GM21529 (cell line): ENCODE measurements at regions not wholly inside any gene's neighbourhood (a gene's known extent, or its start where the extent isn't known, plus 50 kb on each side); places are given as distances from the start of the nearest gene placed in this dataset.

ENCODE experiments used
- ATAC-seq: cut with Tn5 transposase; IDR thresholded peaks from one replicate; pipeline ENCODE4 v1.9.1; 2021; ENCODE audit not compliant: unreplicated experiment

DNA sequence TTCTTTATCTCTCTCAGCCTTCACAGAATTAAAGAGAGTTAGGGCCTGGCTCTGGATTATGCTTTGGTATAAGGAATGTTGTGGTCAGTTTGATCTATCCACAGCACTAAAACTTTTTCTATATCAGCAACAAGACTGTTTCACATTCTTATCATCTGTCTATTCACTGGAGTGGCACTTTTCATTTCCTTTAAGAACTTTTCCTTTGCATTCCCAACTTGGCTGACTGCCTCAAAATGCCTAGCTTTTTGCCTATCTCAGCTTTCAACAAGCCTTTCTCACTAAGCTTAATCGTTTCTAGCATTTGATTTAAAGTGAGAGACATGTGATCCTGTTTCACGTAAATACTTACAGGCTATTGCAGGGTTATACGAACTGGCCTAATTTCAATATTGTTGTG is 471.8 kb downstream of the GBE1 start:
- ATAC-seq = no peak

GRCh38 chr3:81279481-81280379 is 481.7 kb downstream of the GBE1 start:
- no peak for ATAC-seq

- no peak for ATAC-seq
These were observed 483.6 kb downstream of the GBE1 start for GRCh38 chr3:81277853-81278252.

- no peak for ATAC-seq
These were observed 486.8 kb downstream of the GBE1 start for GRCh38 chr3:81274671-81275070.

- peak; percentile 91 for ATAC-seq
These were observed 490.7 kb downstream of the GBE1 start for GRCh38 chr3:81270603-81271379.

GRCh38 chr3:81268526-81268925 is 492.9 kb downstream of the GBE1 start:
- no peak for ATAC-seq

GRCh38 chr3:81261996-81262395 is 499.4 kb downstream of the GBE1 start:
- no peak for ATAC-seq

- no peak for ATAC-seq
These were observed 506.0 kb downstream of the GBE1 start for GRCh38 chr3:81255463-81255862.

DNA sequence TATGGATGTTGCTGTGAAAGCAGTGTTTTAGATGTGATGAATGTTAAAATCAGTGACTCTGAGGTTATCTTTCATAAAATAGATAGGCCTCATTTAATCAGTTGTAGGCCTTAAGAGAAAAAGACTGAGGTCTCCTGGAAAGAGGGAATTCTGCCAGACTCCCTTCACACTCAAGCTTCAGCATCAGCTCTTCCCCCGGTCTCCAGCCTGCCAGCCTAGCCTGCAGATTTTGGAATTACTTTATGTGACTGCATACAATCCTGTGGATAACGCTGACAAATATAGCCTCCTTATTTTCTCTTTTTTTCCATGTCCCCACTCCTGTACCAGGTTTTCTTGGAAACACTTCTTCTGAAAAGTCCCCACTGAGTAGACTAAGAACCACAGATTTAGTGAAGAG is 510.3 kb downstream of the GBE1 start:
- no peak for ATAC-seq

DNA sequence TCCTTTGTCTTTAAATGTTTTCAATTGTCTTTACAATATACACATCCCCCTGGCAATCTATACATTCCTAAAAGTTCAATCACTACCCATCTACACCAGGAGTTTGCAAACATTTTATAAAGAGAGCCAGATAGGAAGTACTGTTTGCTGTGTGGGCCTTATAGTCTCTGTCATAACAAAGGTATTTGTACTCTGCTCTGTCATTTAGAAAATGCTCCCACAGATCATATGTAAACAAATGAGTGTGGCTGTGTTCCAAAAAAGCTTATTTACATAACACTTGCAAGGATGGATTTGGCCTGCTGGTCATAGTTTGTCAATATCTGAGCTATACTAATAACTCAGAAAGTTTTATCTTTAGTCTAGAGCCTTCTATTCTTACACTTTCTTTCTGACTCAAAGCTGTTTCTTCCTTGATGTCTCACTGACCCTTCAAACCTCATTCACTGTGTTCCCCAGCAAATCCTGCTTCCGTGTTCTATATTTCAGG is 511.9 kb downstream of the GBE1 start:
- ATAC-seq = peak; percentile 71

GRCh38 chr3:81245501-81245900 is 515.9 kb downstream of the GBE1 start:
- no peak for ATAC-seq

- no peak for ATAC-seq
These were observed 516.4 kb downstream of the GBE1 start for GRCh38 chr3:81245043-81245442.

DNA sequence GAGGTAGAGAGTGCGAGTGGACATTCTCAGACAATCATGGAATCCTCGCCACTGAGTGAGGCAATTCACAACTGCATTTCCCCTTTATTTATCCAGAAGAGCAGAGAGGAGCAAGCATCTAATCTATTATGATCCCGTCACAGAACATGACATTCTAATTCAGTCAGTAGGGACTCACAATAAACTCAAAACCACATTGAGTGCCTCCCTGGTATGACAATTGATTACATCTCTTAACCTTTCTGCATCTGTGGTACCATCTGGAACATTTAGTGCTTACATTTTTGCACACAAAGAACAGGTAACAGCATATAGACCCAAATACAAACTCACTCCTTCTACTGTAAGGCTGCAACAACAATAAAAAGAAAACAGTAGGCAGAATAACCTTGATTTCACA is 517.2 kb downstream of the GBE1 start:
- no peak for ATAC-seq

GRCh38 chr3:81242871-81243270 is 518.6 kb downstream of the GBE1 start:
- peak; percentile 68 for ATAC-seq

DNA sequence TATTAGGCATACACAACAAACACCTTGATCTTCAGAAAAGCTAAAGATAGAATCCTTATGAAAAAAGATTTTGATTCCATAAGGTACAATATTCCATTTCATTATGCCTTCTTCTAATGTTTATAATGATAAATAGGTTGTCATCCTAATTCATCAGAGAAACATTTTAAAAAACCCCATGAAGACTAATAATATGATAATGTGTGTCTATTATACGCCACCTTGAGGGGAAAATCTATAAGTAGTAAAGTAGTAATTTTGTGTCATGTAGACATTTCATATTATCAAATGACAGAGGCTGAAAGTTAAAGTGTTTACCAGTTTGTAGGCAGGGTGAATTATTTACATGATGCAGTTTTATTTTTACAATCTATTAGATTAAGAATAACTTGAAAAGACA is 524.3 kb downstream of the GBE1 start:
- ATAC-seq = no peak

DNA sequence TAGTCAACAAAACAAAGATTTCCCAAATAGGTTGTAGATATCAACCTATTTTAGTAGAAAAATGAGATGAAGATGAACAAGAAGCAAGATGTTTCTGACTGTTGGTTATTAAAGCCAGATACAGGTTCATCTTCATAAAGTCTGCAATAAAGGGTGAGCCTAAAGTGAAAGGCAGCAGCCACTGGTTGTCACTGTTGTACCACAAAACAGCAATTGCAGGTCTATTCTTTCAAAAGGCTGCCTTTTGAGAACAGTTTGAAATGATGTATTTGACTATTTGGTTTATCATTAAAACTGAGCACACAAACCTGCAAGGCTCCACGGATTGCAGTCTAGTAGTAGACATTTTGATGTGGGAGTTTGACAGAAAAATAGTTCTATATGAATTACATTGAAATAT is 543.4 kb downstream of the GBE1 start:
- no peak for ATAC-seq

GRCh38 chr3:81217101-81217500 is 544.3 kb downstream of the GBE1 start:
- ATAC-seq = no peak

DNA sequence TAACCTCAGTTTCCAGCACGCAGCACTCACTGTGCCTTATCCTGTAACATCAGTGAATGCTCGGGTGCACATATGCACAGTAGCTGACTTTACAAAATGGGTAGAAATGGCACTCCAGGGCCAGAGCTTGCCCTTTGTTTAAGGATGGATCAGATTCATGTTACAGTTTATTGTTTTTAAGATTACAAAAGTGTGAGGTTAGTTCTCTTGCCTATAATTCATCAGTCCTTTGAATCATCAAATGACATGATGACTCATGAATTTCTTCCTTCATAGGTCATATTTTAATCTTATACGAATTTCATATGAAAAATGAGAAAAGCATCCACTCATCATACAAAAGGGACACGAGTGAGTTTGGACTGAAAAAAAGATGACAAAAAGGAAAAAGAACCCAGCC is 545.3 kb downstream of the GBE1 start:
- no peak for ATAC-seq

- ATAC-seq = no peak
These were observed 546.8 kb downstream of the GBE1 start for GRCh38 chr3:81214631-81215030.

DNA sequence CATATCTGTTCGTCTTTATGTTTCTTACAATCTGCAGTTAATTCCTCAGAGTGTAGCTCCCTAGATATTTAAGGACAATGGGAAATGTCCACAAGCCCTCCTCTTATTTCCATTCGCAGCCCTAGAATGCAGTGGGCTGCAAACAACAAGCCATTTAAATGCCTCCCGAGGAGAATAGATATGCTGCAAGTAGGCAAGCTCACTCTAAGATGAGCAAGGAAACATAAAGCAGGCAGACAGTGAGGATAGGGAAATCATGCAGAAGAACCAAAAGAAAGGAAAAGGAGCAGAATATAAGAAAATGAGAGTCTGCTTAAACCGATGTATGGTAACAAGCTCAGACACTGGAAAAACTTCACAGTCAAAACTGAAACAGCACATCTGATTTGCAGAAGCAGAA is 561.9 kb downstream of the GBE1 start:
- ATAC-seq = no peak

DNA sequence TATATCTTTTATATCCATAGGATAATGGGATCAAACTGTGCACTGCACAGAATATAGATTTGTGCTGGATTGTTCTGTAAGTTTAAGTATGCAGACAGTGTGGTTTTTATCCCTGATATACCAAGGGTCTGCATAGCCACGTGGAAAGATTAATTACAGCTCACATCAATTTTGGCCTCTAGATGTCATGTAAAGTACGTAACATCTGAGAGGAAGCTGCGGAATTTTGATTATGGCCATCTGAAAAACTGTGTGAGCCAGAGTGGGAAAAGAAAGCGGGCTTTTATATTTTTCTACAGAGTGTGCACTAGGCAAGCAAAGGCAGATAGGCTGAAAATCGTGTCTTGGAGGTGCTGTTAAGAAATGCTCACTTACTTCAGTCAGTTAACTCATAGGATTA is 562.7 kb downstream of the GBE1 start:
- ATAC-seq = no peak

DNA sequence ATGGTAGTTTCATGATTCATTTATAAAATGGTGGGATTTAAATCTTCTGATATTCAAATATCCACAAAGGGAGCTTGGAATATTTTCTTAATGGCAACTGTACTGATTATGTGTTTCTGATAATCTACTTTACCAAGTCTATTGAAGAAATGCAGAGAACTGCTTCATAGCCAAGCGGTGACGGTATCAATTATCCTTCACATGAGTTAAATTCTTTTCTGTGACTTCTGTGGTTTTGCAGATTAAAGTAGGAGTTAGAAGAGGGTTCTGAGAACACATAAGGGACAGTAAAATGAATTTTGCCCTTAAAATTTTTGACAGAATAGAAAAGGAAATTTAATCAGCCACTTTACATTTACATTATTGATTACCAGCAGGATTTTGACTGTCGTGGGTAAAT is 563.2 kb downstream of the GBE1 start:
- no peak for ATAC-seq
